B cell (primary cell): ENCODE measurements at regions not wholly inside any gene's neighbourhood (a gene's known extent, or its start where the extent isn't known, plus 50 kb on each side); places are given as distances from the start of the nearest gene placed in this dataset.

Experiments
- ATAC-seq: fragments of 200-7000 bp; cut with Tn5 transposase; one replicate; pipeline ENCODE4 v1.10.0; 2021; ENCODE audit warnings: low read depth, mild to moderate bottlenecking, moderate number of reproducible peaks, moderate library complexity
- CTCF ChIA-PET: fragments of 350-600 bp; sonication (Branson Sonifier 250); formaldehyde crosslinking; loops from one replicate; lab custom pipeline; 2021; ENCODE audit warnings: antibody characterized with exemption, inconsistent platforms; lab: Charles Lee
- POLR2A ChIA-PET: fragments of 350-600 bp; sonication (Branson Sonifier 250); formaldehyde crosslinking; loops from one replicate; lab custom pipeline; 2021; ENCODE audit warnings: antibody characterized with exemption; lab: Charles Lee
- DNase-seq: peaks from one replicate; pipeline ENCODE4 v3.0.0; 2013
- H2AFZ ChIP-seq: 2 replicates; pipeline ENCODE4 v1.6.1; 2012; ENCODE audit warnings: mild to moderate bottlenecking, low read depth, low read length; ENCODE audit not compliant: insufficient read depth, poor library complexity, severe bottlenecking
- H3K27ac ChIP-seq, 2 donors: 1 replicate in 1 of 2; 2 replicates in 1 of 2; pipeline ENCODE4 v1.5.1; 2012 to 2013; ENCODE audit warnings: low read length in 2 of 2, mild to moderate bottlenecking in 2 of 2, moderate library complexity in 1 of 2
- H3K27me3 ChIP-seq, 4 experiments: fragments of 200-600 bp in 1 of 4; sonication (generic) in 1 of 4; replicated peaks in 1 of 4; 1 replicate in 2 of 4; 2 replicates in 2 of 4; pipeline versions ENCODE4 v1.6.1 to v1.7.0; 2013 to 2016; ENCODE audit warnings: low read length in 3 of 4, mild to moderate bottlenecking in 2 of 4, mixed read lengths in 1 of 4, moderate library complexity in 1 of 4; ENCODE audit not compliant: insufficient read depth in 4 of 4, control insufficient read depth in 3 of 4; ENCODE audit errors: control extremely low read depth in 1 of 4
- H3K36me3 ChIP-seq, 2 experiments: replicated peaks in 1 of 2; 1 replicate in 1 of 2; 2 replicates in 1 of 2; pipeline versions ENCODE4 v1.6.1 to v1.7.1; 2013; ENCODE audit warnings: low read length in 1 of 2; ENCODE audit not compliant: insufficient read depth in 2 of 2, control insufficient read depth in 1 of 2; ENCODE audit errors: control extremely low read depth in 1 of 2, extremely low read depth in 1 of 2
- H3K4me1 ChIP-seq, 2 donors: fragments of 200-600 bp in 1 of 2; sonication (generic) in 1 of 2; 1 replicate in 1 of 2; 2 replicates in 1 of 2; pipeline versions ENCODE4 v1.5.1 to v1.6.1; 2013 to 2017; ENCODE audit warnings: low read length in 2 of 2; ENCODE audit not compliant: control insufficient read depth in 2 of 2, insufficient read depth in 2 of 2
- H3K4me2 ChIP-seq: replicated peaks from 2 replicates; pipeline ENCODE3; 2012; ENCODE audit warnings: mild to moderate bottlenecking, low read depth, low read length; ENCODE audit not compliant: poor library complexity, severe bottlenecking
- H3K4me3 ChIP-seq, 5 experiments: fragments of 200-600 bp in 1 of 5; sonication (generic) in 1 of 5; 1 replicate in 3 of 5; 2 replicates in 2 of 5; pipeline versions ENCODE4 v1.5.1 to v1.7.0; 2011 to 2016; ENCODE audit warnings: low read length in 4 of 5, mild to moderate bottlenecking in 4 of 5, low read depth in 2 of 5, control low read depth in 1 of 5, moderate library complexity in 1 of 5; ENCODE audit not compliant: insufficient read depth in 1 of 5; ENCODE audit errors: control extremely low read depth in 1 of 5, extremely low read depth in 1 of 5
- H3K79me2 ChIP-seq: fragments of 200-600 bp; sonication (generic); one replicate; pipeline ENCODE4 v1.6.0; 2016; ENCODE audit warnings: low read length; ENCODE audit not compliant: control insufficient read depth, insufficient read depth
- H3K9ac ChIP-seq: fragments of 200-600 bp; sonication (generic); 2 replicates; pipeline ENCODE4 v1.6.1; 2017; ENCODE audit warnings: mild to moderate bottlenecking, low read length, moderate library complexity
- H3K9me3 ChIP-seq, 3 donors: one replicate each; pipeline versions ENCODE4 v1.6.1 to v1.7.1; 2013; ENCODE audit warnings: low read length in 2 of 3; ENCODE audit not compliant: control insufficient read depth in 2 of 3, insufficient read depth in 1 of 3; ENCODE audit errors: control extremely low read depth in 1 of 3
- H4K20me1 ChIP-seq: 2 replicates; pipeline ENCODE4 v1.6.0; 2012; ENCODE audit warnings: mild to moderate bottlenecking, low read length; ENCODE audit not compliant: insufficient read depth, control insufficient read depth, poor library complexity, severe bottlenecking
- H3K27ac Mint-ChIP-seq: one replicate; pipeline ENCODE4 v1.8.0; 2021; ENCODE audit warnings: mixed read lengths
- H3K27me3 Mint-ChIP-seq: one replicate; pipeline ENCODE4 v1.8.0; 2021; ENCODE audit warnings: mixed read lengths
- H3K4me1 Mint-ChIP-seq: one replicate; pipeline ENCODE4 v1.8.0; 2021; ENCODE audit warnings: mixed read lengths
- H3K4me3 Mint-ChIP-seq: one replicate; pipeline ENCODE4 v1.8.0; 2021; ENCODE audit warnings: mixed read lengths
- H3K9me3 Mint-ChIP-seq: one replicate; pipeline ENCODE4 v1.8.0; 2022; ENCODE audit warnings: mixed read lengths; ENCODE audit not compliant: insufficient read depth
- CTCF ChIP-seq: fragments of 200-600 bp; IDR thresholded peaks from one replicate; pipeline ENCODE4 v1.8.0; 2022; ENCODE audit warnings: antibody characterized with exemption, mild to moderate bottlenecking
- EZH2 ChIP-seq: IDR thresholded peaks from 2 replicates; pipeline ENCODE4 v1.6.1; 2012; ENCODE audit warnings: borderline replicate concordance, low read depth, mild to moderate bottlenecking, moderate library complexity, low read length; ENCODE audit not compliant: insufficient read depth, poor library complexity, severe bottlenecking
- WGBS: methylation state at CpG from one replicate; pipeline ENCODE4 v1.1.5; 2013; ENCODE audit warnings: missing lambda C conversion rate; ENCODE audit not compliant: insufficient coverage; 5-methylcytosine and 5-hydroxymethylcytosine counted together
- intact Hi-C: fragments of 100-400 bp; cut with micrococcal nuclease; formaldehyde crosslinking; loops from one replicate; pipeline ENCODE4 v1.10.0; 2022

GRCh38 chr5:135231289-135231688, 167.7 kb downstream of the MACROH2A1 start:
- peaks cover 0 to 4% (median 0%) of the 10 kb centered on the region in 4 experiments for H3K27me3 ChIP-seq
- Mint-ChIP-seq H3K9me3 (no peaks in the 10 kb centered on the region), H3K27me3 (peaks cover 20% of the 10 kb centered on the region), H3K4me3 (no peak overlapping the region), H3K27ac (no peak overlapping the region), H3K4me1 (no peaks in the 10 kb centered on the region)
- ChIA-PET POLR2A (no interaction called here), CTCF (no interaction called here)
- H2AFZ ChIP-seq = no peak overlapping the region
- ATAC-seq (no peak), DNase-seq (no peak)
- intact Hi-C loops = no loop called here
- no peak overlapping the region for H3K9ac ChIP-seq
- H3K4me3 ChIP-seq = no peak overlapping the region
- TF ChIP-seq CTCF = no peak
- no peak for TF ChIP-seq EZH2
- no peaks in the 10 kb centered on the region for H3K9me3 ChIP-seq
- no peak overlapping the region for H3K4me2 ChIP-seq
- H3K27ac ChIP-seq = no peak overlapping the region
- no peaks in the 10 kb centered on the region for H3K4me1 ChIP-seq
- no peaks in the 10 kb centered on the region for H3K79me2 ChIP-seq
- 94% methylated on average over 2 of the region's 2 CpGs for WGBS
- H4K20me1 ChIP-seq = no peaks in the 10 kb centered on the region
- H3K36me3 ChIP-seq = no peaks in the 10 kb centered on the region

- Histone ChIP-seq H3K27ac (no peak overlapping the region), H4K20me1 (no peaks in the 10 kb centered on the region), H3K4me1 (no peaks in the 10 kb centered on the region), H3K79me2 (no peaks in the 10 kb centered on the region), H3K9me3 (no peaks in the 10 kb centered on the region), H3K27me3 (peaks cover 0 to 4% (median 0%) of the 10 kb centered on the region in 4 experiments), H3K4me2 (no peak overlapping the region), H3K9ac (no peak overlapping the region), H3K36me3 (no peaks in the 10 kb centered on the region), H2AFZ (no peak overlapping the region), H3K4me3 (no peak overlapping the region)
- Mint-ChIP-seq H3K27me3 (peaks cover 20% of the 10 kb centered on the region), H3K4me3 (no peak overlapping the region), H3K27ac (no peak overlapping the region), H3K4me1 (no peaks in the 10 kb centered on the region), H3K9me3 (no peaks in the 10 kb centered on the region)
- ChIA-PET CTCF (no interaction called here), POLR2A (no interaction called here)
- TF ChIP-seq EZH2 = no peak
- no peak for TF ChIP-seq CTCF
- intact Hi-C loops = no loop called here
- ATAC-seq = no peak
- WGBS = 64% methylated on average over 10 of the region's 12 CpGs
- no peak for DNase-seq
These were observed 168.6 kb downstream of the MACROH2A1 start for GRCh38 chr5:135230251-135230925.
